Upper lobe of left lung (tissue), 4 donors: ENCODE measurements at regions not wholly inside any gene's neighbourhood (a gene's known extent, or its start where the extent isn't known, plus 50 kb on each side); places are given as distances from the start of the nearest gene placed in this dataset.

ENCODE experiments used
- CTCF ChIP-seq, 6 experiments: fragments of 450-650 bp in 4 of 6; fragments of 200-600 bp in 2 of 6; sonication (generic) in 2 of 6; IDR thresholded peaks; one replicate each; pipeline ENCODE4 v1.5.1; 2016 to 2019; ENCODE audit warnings: antibody characterized with exemption in 6 of 6
- EP300 ChIP-seq, 4 donors: sonication (generic); formaldehyde crosslinking; IDR thresholded peaks; one replicate each; pipeline ENCODE4 v1.5.1; 2017; ENCODE audit warnings: antibody characterized with exemption in 4 of 4, control low read depth in 2 of 4
- POLR2A ChIP-seq, 4 donors: fragments of 450-650 bp; IDR thresholded peaks; one replicate each; pipeline ENCODE4 v1.5.1; 2016 to 2017; ENCODE audit warnings: antibody characterized with exemption in 4 of 4, mild to moderate bottlenecking in 2 of 4

- TF ChIP-seq POLR2A (IDR thresholded peaks at IDR 0.05) (no peak), CTCF (IDR thresholded peaks at IDR 0.05) (no peak), EP300 (IDR thresholded peaks at IDR 0.05) (no peak)
These were observed 74.2 kb downstream of the TEX35 start for GRCh38 chr1:178587096-178587495.
